HCT116 (cell line): ENCODE measurements at regions not wholly inside any gene's neighbourhood (a gene's known extent, or its start where the extent isn't known, plus 50 kb on each side); places are given as distances from the start of the nearest gene placed in this dataset.

Experiments used
- ATAC-seq: fragments of 200-7000 bp; cut with Tn5 transposase; 2 replicates; pipeline ENCODE4 v1.9.1; 2020; ENCODE audit warnings: mild to moderate bottlenecking, moderate library complexity
- BruUV-seq: library from RNA; stranded (reverse); fragments of 400-500 nt; replicated peaks from 2 replicates; lab custom pipeline; 2021; lab: Mats Ljungman, UMichigan
- CTCF ChIA-PET: fragments of 300-600 bp; sonication (Branson Sonifier 250); formaldehyde crosslinking; loops from one replicate; lab custom pipeline; 2021; ENCODE audit warnings: antibody characterized with exemption; lab: Charles Lee
- POLR2A ChIA-PET: fragments of 300-600, 350-600 bp; sonication (Branson Sonifier 250); formaldehyde crosslinking; loops from one replicate; lab custom pipeline; 2021; ENCODE audit warnings: antibody characterized with exemption; lab: Charles Lee
- RAD21 ChIA-PET, 2 experiments: fragments of 300-600 bp; sonication (Branson Sonifier 250); formaldehyde crosslinking; loops; one replicate each; lab custom pipeline; 2023; ENCODE audit warnings: low total read pairs in 2 of 2; ENCODE audit not compliant: uncharacterized antibody in 2 of 2, unreplicated experiment in 2 of 2, low non-redundant PET in 1 of 2; lab: Charles Lee
- DNase-seq: peaks from one replicate; pipeline ENCODE4 v3.0.0-alpha.2; 2010; ENCODE audit warnings: low read depth, low spot score
- H2AFZ ChIP-seq: fragments of 200-600 bp; shearing (Covaris generic), sonication (generic); 2 replicates; pipeline ENCODE4 v1.6.1; 2017; ENCODE audit warnings: low read depth, mixed run types, mixed read lengths, antibody characterized with exemption, low read length; ENCODE audit not compliant: poor library complexity, severe bottlenecking
- H3K27ac ChIP-seq: 2 replicates; pipeline ENCODE4 v1.5.1; 2012; ENCODE audit warnings: low read depth, low read length
- H3K27me3 ChIP-seq: fragments of 200-600 bp; sonication (generic); 2 replicates; pipeline ENCODE4 v1.6.1; 2016; ENCODE audit warnings: mixed run types, low read length, mixed read lengths; ENCODE audit not compliant: insufficient read depth
- H3K36me3 ChIP-seq, 2 experiments: fragments of 200-500 bp in 1 of 2; fragments of 200-600 bp in 1 of 2; sonication (Bioruptor generic) in 1 of 2; sonication (generic) in 1 of 2; 2 replicates each; pipeline versions ENCODE4 v1.5.1 to v1.6.1; 2014 to 2016; ENCODE audit warnings: low read length in 2 of 2, inconsistent platforms in 1 of 2, mixed read lengths in 1 of 2, mixed run types in 1 of 2; ENCODE audit not compliant: insufficient read depth in 2 of 2, control insufficient read depth in 1 of 2
- H3K4me1 ChIP-seq, 2 experiments: fragments of 200-600 bp in 1 of 2; sonication (generic) in 1 of 2; 2 replicates each; pipeline versions ENCODE4 v1.5.1 to v1.6.1; 2012 to 2017; ENCODE audit warnings: low read length in 2 of 2, inconsistent platforms in 1 of 2, mild to moderate bottlenecking in 1 of 2, mixed read lengths in 1 of 2, mixed run types in 1 of 2, moderate library complexity in 1 of 2; ENCODE audit not compliant: insufficient read depth in 2 of 2, control insufficient read depth in 1 of 2
- H3K4me2 ChIP-seq: fragments of 200-600 bp; sonication (generic); 2 replicates; pipeline ENCODE4 v1.6.1; 2017; ENCODE audit warnings: mixed run types, low read length, mixed read lengths
- H3K4me3 ChIP-seq, 2 experiments: fragments of 200-600 bp in 1 of 2; sonication (generic) in 1 of 2; replicated peaks in 1 of 2; 2 replicates each; pipeline ENCODE4 v1.5.1; 2011 to 2016; ENCODE audit warnings: low read length in 2 of 2, control low read depth in 1 of 2, low read depth in 1 of 2, mild to moderate bottlenecking in 1 of 2, mixed read lengths in 1 of 2, mixed run types in 1 of 2
- H3K79me2 ChIP-seq: fragments of 200-600 bp; sonication (generic); 2 replicates; pipeline ENCODE4 v1.6.1; 2017; ENCODE audit warnings: mild to moderate bottlenecking, mixed run types, low read length, moderate library complexity, mixed read lengths; ENCODE audit not compliant: insufficient read depth
- H3K9ac ChIP-seq: fragments of 200-600 bp; sonication (generic); 2 replicates; pipeline ENCODE4 v1.6.1; 2016; ENCODE audit warnings: low read length, mixed read lengths
- H3K9me2 ChIP-seq: fragments of 200-600 bp; sonication (generic), shearing (Covaris generic); 2 replicates; pipeline ENCODE4 v1.6.1; 2017; ENCODE audit warnings: mixed run types, mild to moderate bottlenecking, moderate library complexity; ENCODE audit not compliant: insufficient read depth
- H3K9me3 ChIP-seq, 2 experiments: fragments of 200-500 bp in 1 of 2; fragments of 200-600 bp in 1 of 2; sonication (Bioruptor generic) in 1 of 2; sonication (generic) in 1 of 2; 2 replicates each; pipeline ENCODE4 v1.6.1; 2014 to 2017; ENCODE audit warnings: low read length in 2 of 2, mixed read lengths in 2 of 2, inconsistent platforms in 1 of 2, low read depth in 1 of 2, mild to moderate bottlenecking in 1 of 2, mixed run types in 1 of 2, moderate library complexity in 1 of 2; ENCODE audit not compliant: control insufficient read depth in 1 of 2, insufficient read depth in 1 of 2
- H4K20me1 ChIP-seq: fragments of 200-600 bp; sonication (generic), shearing (Covaris generic); 2 replicates; pipeline ENCODE4 v1.6.1; 2017; ENCODE audit warnings: mixed run types, mild to moderate bottlenecking, moderate library complexity; ENCODE audit not compliant: insufficient read depth
- CBX3 ChIP-seq: IDR thresholded peaks from 2 replicates; pipeline ENCODE4 v1.6.1; 2012; ENCODE audit warnings: low read depth
- CEBPB ChIP-seq: IDR thresholded peaks from 2 replicates; pipeline ENCODE4 v1.6.1; 2012; ENCODE audit warnings: low read depth
- EGR1 ChIP-seq: IDR thresholded peaks from 2 replicates; pipeline ENCODE4 v1.6.1; 2012; ENCODE audit warnings: low read depth
- ELF1 ChIP-seq: IDR thresholded peaks from 2 replicates; pipeline ENCODE4 v1.6.1; 2012; ENCODE audit warnings: low read depth, borderline replicate concordance
- EZH2phosphoT487 ChIP-seq: fragments of 200-600 bp; IDR thresholded peaks from 2 replicates; pipeline ENCODE4 v1.6.1; 2018; ENCODE audit warnings: antibody characterized with exemption, borderline replicate concordance
- FOSL1 ChIP-seq: IDR thresholded peaks from 2 replicates; pipeline ENCODE4 v1.6.1; 2012; ENCODE audit warnings: low read depth
- JUND ChIP-seq: IDR thresholded peaks from 2 replicates; pipeline ENCODE4 v1.6.1; 2012
- POLR2A ChIP-seq: IDR thresholded peaks from 2 replicates; pipeline ENCODE4 v1.7.0; 2011; ENCODE audit warnings: borderline replicate concordance; ENCODE audit not compliant: insufficient read depth, insufficient read length; ENCODE audit errors: extremely low read depth
- POLR2AphosphoS5 ChIP-seq: IDR thresholded peaks from 2 replicates; pipeline ENCODE4 v1.6.1; 2011; ENCODE audit warnings: mild to moderate bottlenecking, low read depth, low read length, moderate library complexity
- RAD21 ChIP-seq: IDR thresholded peaks from 2 replicates; pipeline ENCODE4 v1.6.1; 2012; ENCODE audit warnings: low read depth, mild to moderate bottlenecking
- SIN3A ChIP-seq: IDR thresholded peaks from 2 replicates; pipeline ENCODE4 v1.6.1; 2012; ENCODE audit warnings: low read depth
- SRF ChIP-seq: IDR thresholded peaks from 2 replicates; pipeline ENCODE4 v1.6.1; 2012; ENCODE audit warnings: low read depth
- TCF7L2 ChIP-seq: IDR thresholded peaks from 2 replicates; pipeline ENCODE4 v1.7.0; 2011; ENCODE audit warnings: borderline replicate concordance, inconsistent platforms; ENCODE audit not compliant: insufficient read depth, insufficient read length; ENCODE audit errors: extremely low read depth
- YY1 ChIP-seq: IDR thresholded peaks from 2 replicates; pipeline ENCODE4 v1.6.1; 2011; ENCODE audit warnings: low read length, low read depth, moderate library complexity, mild to moderate bottlenecking; ENCODE audit not compliant: insufficient replicate concordance; ENCODE audit errors: extremely low read depth
- ZFX ChIP-seq: fragments of 450-650 bp; IDR thresholded peaks from 2 replicates; pipeline ENCODE4 v1.6.1; 2017
- intact Hi-C: fragments of 100-400 bp; cut with micrococcal nuclease; formaldehyde crosslinking; loops from 2 replicates; pipeline ENCODE4 v1.10.0; 2022
- TF ChIP-seq, protein P1 (sequence below), 3 experiments: fragments of 200-600 bp in 1 of 3; sonication (generic) in 1 of 3; IDR thresholded peaks in 2 of 3; conservative IDR thresholded peaks in 1 of 3; 2 replicates each; pipeline ENCODE4 v1.5.1; 2012 to 2017; ENCODE audit warnings: low read depth in 2 of 3, low read length in 2 of 3, antibody characterized with exemption in 1 of 3, borderline replicate concordance in 1 of 3, control low read depth in 1 of 3, mild to moderate bottlenecking in 1 of 3, mixed read lengths in 1 of 3, mixed run types in 1 of 3, moderate library complexity in 1 of 3; ENCODE audit not compliant: insufficient read depth in 1 of 3
- TF ChIP-seq, protein P2 (sequence below): IDR thresholded peaks from 2 replicates; pipeline ENCODE4 v1.6.1; 2012
- TF ChIP-seq, protein P3 (sequence below): IDR thresholded peaks from 2 replicates; pipeline ENCODE4 v1.6.1; 2011; ENCODE audit warnings: mild to moderate bottlenecking, low read length, moderate library complexity; ENCODE audit not compliant: insufficient replicate concordance; ENCODE audit errors: extremely low read depth
- TF ChIP-seq, protein P4 (sequence below): IDR thresholded peaks from 2 replicates; pipeline ENCODE4 v1.6.1; 2012
- TF ChIP-seq, protein P5 (sequence below): IDR thresholded peaks from 2 replicates; pipeline ENCODE4 v1.6.1; 2012; ENCODE audit warnings: low read depth

DNA sequence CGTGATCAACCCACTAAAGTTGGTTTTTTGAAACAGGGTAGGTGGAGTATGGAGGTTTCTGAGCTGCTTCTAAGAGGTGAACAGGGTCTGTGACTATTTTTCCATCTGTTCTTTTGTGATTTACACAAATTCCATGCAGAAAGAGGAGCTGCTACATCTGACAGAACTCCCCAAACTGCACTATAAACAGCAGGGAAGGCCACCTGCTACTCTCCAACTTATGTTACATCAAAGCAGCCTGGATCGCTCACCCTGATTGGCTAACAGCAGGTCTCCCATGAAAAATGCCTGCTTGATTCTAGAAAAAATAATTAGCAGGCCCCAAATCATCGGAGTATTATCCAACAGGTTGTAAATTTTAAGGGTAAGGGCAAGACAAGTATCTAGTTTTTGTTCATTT lies 282.9 kb upstream of the FLRT2 start:
- DNase-seq, result no peak
- H3K9me2 ChIP-seq, result no peaks in the 10 kb centered on the region
- no peaks in the 10 kb centered on the region for H3K4me1 ChIP-seq
- intact Hi-C loops, result no loop called here
- CTCF ChIA-PET, result no interaction called here
- RAD21 ChIA-PET, result no interaction called here
- no TSS peak for BruUV-seq
- H3K9me3 ChIP-seq, result peaks cover 3 to 19% of the 10 kb centered on the region in 2 experiments; a peak in 2 of 4 replicates
- no peak overlapping the region for H3K27ac ChIP-seq
- no peaks in the 10 kb centered on the region for H3K36me3 ChIP-seq
- H3K9ac ChIP-seq, result no peak overlapping the region
- POLR2A ChIA-PET, result no interaction called here
- TF ChIP-seq POLR2A (no peak), CEBPB (no peak), YY1 (no peak), FOSL1 (no peak), TCF7L2 (no peak), SIN3A (no peak), EZH2phosphoT487 (no peak), SRF (no peak), ELF1 (no peak), CBX3 (no peak), RAD21 (no peak), ZFX (no peak), POLR2AphosphoS5 (no peak), JUND (no peak), EGR1 (no peak)
- TF ChIP-seq, protein P1, sequence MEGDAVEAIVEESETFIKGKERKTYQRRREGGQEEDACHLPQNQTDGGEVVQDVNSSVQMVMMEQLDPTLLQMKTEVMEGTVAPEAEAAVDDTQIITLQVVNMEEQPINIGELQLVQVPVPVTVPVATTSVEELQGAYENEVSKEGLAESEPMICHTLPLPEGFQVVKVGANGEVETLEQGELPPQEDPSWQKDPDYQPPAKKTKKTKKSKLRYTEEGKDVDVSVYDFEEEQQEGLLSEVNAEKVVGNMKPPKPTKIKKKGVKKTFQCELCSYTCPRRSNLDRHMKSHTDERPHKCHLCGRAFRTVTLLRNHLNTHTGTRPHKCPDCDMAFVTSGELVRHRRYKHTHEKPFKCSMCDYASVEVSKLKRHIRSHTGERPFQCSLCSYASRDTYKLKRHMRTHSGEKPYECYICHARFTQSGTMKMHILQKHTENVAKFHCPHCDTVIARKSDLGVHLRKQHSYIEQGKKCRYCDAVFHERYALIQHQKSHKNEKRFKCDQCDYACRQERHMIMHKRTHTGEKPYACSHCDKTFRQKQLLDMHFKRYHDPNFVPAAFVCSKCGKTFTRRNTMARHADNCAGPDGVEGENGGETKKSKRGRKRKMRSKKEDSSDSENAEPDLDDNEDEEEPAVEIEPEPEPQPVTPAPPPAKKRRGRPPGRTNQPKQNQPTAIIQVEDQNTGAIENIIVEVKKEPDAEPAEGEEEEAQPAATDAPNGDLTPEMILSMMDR (IDR thresholded peaks at IDR 0.05 in 2 of 3, conservative IDR thresholded peaks at IDR 0.05 in 1 of 3; ENCODE audit: borderline replicate concordance in 1 of 3, insufficient read depth in 1 of 3, low read depth in 2 of 3, low read length in 2 of 3), result no peak
- TF ChIP-seq, protein P2, sequence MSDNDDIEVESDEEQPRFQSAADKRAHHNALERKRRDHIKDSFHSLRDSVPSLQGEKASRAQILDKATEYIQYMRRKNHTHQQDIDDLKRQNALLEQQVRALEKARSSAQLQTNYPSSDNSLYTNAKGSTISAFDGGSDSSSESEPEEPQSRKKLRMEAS, result no peak
- TF ChIP-seq, protein P3, sequence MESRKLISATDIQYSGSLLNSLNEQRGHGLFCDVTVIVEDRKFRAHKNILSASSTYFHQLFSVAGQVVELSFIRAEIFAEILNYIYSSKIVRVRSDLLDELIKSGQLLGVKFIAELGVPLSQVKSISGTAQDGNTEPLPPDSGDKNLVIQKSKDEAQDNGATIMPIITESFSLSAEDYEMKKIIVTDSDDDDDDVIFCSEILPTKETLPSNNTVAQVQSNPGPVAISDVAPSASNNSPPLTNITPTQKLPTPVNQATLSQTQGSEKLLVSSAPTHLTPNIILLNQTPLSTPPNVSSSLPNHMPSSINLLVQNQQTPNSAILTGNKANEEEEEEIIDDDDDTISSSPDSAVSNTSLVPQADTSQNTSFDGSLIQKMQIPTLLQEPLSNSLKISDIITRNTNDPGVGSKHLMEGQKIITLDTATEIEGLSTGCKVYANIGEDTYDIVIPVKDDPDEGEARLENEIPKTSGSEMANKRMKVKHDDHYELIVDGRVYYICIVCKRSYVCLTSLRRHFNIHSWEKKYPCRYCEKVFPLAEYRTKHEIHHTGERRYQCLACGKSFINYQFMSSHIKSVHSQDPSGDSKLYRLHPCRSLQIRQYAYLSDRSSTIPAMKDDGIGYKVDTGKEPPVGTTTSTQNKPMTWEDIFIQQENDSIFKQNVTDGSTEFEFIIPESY, result no peak
- TF ChIP-seq, protein P4, sequence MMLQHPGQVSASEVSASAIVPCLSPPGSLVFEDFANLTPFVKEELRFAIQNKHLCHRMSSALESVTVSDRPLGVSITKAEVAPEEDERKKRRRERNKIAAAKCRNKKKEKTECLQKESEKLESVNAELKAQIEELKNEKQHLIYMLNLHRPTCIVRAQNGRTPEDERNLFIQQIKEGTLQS, result no peak
- TF ChIP-seq, protein P5, sequence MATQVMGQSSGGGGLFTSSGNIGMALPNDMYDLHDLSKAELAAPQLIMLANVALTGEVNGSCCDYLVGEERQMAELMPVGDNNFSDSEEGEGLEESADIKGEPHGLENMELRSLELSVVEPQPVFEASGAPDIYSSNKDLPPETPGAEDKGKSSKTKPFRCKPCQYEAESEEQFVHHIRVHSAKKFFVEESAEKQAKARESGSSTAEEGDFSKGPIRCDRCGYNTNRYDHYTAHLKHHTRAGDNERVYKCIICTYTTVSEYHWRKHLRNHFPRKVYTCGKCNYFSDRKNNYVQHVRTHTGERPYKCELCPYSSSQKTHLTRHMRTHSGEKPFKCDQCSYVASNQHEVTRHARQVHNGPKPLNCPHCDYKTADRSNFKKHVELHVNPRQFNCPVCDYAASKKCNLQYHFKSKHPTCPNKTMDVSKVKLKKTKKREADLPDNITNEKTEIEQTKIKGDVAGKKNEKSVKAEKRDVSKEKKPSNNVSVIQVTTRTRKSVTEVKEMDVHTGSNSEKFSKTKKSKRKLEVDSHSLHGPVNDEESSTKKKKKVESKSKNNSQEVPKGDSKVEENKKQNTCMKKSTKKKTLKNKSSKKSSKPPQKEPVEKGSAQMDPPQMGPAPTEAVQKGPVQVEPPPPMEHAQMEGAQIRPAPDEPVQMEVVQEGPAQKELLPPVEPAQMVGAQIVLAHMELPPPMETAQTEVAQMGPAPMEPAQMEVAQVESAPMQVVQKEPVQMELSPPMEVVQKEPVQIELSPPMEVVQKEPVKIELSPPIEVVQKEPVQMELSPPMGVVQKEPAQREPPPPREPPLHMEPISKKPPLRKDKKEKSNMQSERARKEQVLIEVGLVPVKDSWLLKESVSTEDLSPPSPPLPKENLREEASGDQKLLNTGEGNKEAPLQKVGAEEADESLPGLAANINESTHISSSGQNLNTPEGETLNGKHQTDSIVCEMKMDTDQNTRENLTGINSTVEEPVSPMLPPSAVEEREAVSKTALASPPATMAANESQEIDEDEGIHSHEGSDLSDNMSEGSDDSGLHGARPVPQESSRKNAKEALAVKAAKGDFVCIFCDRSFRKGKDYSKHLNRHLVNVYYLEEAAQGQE, result no peak
- H2AFZ ChIP-seq, result no peak overlapping the region
- no peak overlapping the region for H3K4me3 ChIP-seq
- no peak for ATAC-seq
- no peaks in the 10 kb centered on the region for H3K27me3 ChIP-seq
- no peaks in the 10 kb centered on the region for H4K20me1 ChIP-seq
- H3K4me2 ChIP-seq, result no peak overlapping the region
- H3K79me2 ChIP-seq, result no peaks in the 10 kb centered on the region
